Activated T-cell treated with anti-CD3 and anti-CD28 coated beads, Interleukin-2, amount 50 U/mL, for 1 hour (primary cell): ENCODE measurements at regions not wholly inside any gene's neighbourhood (a gene's known extent, or its start where the extent isn't known, plus 50 kb on each side); places are given as distances from the start of the nearest gene placed in this dataset.

Experiments used
- DNase-seq: peaks from one replicate; pipeline ENCODE4 v3.0.0-alpha.2; 2020

- no peak for DNase-seq
These were observed 50.9 kb upstream of the RAP1GDS1 start for GRCh38 chr4:98210281-98210680.

DNA sequence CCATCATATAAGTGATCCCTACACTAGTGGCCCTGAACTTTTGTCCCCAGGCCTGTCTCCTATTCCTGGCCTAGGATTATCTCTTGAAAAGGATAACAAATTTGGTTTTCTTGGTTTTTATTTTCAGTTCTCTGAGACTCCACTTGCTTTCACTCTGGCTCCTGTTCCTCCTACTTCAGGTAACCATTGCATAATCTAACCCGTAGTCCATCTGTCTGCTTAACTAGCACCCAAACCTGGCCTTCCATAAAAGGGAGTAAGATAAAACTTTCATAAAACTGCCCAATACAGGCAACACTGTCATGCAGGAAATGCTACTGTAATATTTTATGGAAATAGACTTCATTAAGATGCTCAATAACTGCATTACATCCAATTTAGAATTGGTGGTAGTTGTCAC is 52.1 kb upstream of the RAP1GDS1 start:
- no peak for DNase-seq

DNA sequence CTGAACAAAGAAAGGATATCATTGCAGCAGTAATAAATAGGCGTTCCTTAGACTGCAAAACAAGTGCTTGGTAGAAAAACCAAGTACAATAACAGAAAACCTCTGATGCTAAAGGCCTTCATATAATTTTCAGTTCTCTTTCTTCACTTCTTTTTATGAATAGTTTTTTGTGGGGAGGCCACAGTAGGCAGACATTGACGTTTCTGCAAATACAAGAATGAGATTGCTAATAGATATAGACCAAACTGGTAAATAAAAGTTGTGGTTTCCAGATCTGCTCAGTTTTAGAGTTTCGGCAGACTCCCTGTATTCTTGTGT is 57.0 kb upstream of the RAP1GDS1 start:
- no peak for DNase-seq

GRCh38 chr4:98203332-98204235 is 57.6 kb upstream of the RAP1GDS1 start:
- DNase-seq = peak; percentile 16

DNA sequence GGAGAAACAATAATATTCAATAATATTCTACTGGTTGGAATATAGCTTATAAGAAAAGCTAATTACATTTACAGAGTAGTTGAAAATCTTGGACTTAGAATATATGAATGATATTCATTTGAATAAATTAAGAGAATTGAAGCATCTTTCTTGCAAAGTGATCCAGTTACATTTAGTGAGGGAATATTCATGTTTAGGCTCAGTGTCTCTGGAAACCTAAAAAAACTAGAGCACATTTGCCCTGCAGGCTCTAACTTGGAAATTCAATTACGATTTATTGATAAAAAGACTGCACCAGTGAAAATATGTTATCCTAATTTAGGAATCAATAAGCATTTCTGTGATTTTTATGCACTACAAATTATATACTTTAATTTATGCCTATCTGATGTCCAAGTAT is 58.3 kb upstream of the RAP1GDS1 start:
- DNase-seq = no peak

- no peak for DNase-seq
These were observed 56.0 kb upstream of the STPG2 start for GRCh38 chr4:98199247-98199646.

- DNase-seq = no peak
These were observed 51.7 kb upstream of the STPG2 start for GRCh38 chr4:98195005-98195404.

DNA sequence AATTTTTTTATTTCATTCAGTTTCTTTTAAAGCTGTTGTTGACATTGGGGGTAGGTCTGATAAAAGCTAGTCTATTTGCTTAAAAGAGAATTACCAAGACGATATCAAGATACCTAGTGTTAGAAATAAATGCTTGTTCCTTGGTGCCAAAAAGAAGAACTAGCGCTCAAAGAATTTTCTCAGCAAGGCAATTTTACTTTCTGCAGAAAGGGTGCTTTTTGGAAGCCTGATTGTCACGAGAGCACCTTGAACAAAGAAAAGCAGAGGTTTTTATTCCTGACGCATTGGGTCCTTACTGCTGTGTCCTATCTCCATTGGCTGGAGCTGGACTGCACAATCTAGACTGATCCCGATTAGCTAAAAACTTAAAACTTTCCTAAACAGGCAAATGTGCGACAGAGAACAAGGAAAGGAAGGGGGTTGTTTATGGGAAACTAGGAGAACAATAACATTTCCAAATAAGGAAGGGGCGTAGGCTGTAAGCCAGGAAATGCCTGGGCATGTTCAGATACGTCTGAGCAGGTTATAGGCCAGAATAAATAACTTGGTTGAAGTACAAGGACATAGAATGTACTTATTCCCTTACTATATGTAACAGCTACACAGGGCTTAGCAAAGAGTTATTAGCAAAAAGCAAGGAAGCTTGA is 50.3 kb upstream of the STPG2 start:
- no peak for DNase-seq
